ENCODE measurements at regions not wholly inside any gene's neighbourhood (a gene's known extent, or its start where the extent isn't known, plus 50 kb on each side); places are given as distances from the start of the nearest gene placed in this dataset.

GRCh38 chr13:97135883-97136282 is 86.2 kb upstream of the MBNL2 start:
- no peak for TF ChIP-seq CTCF (conservative IDR thresholded peaks at IDR 0.05; ENCODE audit: low read depth, low read length)
- no peak for TF ChIP-seq EZH2 (IDR thresholded peaks at IDR 0.05; ENCODE audit: low read length, unreplicated experiment)
- TF ChIP-seq EZH2phosphoT487 (IDR thresholded peaks at IDR 0.05; ENCODE audit: borderline replicate concordance, low read length), result no peak

Measured in PC-3 (cell line).